HG02870 (cell line): ENCODE measurements at regions not wholly inside any gene's neighbourhood (a gene's known extent, or its start where the extent isn't known, plus 50 kb on each side); places are given as distances from the start of the nearest gene placed in this dataset.
"Not testable (repeated sequence)": the region's sequence is repeated elsewhere in the genome, so short reads cannot be mapped to it uniquely, and the experiment has no call there.

Experiments used
- ATAC-seq: cut with Tn5 transposase; IDR thresholded peaks from one replicate; pipeline ENCODE4 v1.9.1; 2021; ENCODE audit warnings: mild to moderate bottlenecking, moderate library complexity; ENCODE audit not compliant: unreplicated experiment

DNA sequence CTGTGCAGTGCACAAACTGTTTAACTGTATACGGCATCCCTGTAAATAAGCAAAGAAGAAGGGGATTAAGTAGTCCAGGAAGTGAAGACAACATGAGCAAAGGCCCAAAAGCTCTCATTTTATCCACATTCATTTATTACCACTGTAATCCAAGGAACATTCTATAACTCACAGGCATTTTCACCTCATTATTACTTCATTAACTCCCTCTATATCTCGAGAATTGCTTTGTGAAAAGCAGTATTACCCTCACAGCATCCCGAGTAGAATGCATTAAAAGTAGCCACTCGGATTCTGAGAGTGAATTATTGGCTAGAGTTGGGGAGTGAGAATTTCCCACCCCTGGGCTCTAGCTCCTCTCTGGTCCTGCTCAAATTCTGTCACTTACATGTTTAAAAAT is 51.0 kb upstream of the CHCHD3 start:
- ATAC-seq: no peak

DNA sequence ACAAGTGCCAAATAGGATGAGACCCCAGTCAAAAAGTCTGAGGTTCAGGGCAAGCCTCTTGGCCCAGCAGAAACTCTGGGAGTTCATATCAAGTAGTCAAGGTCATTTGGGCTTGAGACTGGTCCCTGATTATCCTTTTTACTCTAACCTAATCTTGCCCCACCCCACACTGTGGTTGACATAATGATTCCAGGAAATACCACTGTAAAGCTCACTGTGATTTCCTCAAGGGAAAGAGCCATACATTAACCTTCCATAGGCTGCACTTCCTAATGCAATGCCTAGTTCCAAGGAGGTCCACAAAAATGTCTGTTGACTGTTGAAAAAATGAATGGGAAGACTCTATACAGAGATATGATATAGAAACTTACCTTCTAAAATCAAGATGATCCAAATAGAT is 52.9 kb upstream of the CHCHD3 start:
- ATAC-seq: no peak

GRCh38 chr7:133135451-133135850 is 53.6 kb upstream of the CHCHD3 start:
- ATAC-seq: no peak

DNA sequence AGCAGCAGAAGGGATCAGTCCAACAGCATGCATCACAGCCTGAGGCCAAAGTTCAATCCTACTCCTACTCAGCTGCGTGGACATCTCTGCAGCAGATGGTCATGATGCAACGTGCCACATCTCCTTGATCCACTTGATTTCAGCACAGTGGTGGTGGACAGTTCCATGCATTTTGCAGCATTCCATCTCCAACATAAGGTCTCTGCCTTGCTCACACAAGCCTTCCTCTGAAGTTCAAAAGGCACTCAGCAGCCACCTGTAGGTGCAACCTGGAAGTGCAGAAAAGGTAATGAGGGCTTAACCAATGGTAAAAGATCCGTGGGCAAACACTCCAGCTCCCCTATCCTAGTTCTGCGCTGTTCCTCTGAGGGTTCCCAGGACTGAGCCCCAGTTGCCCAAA is 57.5 kb upstream of the CHCHD3 start:
- ATAC-seq: no peak

DNA sequence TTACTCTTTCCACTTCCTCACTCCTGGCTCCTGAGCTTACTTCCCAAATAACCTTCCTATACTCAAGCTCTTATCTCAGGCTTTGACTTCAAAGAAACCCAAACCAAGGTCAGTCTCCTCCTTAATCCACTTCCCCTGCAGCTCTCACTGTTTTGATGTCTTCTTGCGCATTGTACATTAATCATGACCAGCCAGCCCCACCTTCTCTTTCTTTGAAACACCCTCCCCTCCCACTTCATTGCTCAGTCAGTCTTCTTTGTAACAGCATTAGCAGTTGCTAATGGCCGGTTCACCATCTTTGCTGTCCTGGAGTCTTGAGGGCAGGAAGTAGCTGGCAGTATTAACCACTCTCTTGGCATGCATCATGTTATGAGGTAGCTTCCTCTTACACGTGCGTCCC is 57.9 kb upstream of the CHCHD3 start:
- ATAC-seq: no peak

DNA sequence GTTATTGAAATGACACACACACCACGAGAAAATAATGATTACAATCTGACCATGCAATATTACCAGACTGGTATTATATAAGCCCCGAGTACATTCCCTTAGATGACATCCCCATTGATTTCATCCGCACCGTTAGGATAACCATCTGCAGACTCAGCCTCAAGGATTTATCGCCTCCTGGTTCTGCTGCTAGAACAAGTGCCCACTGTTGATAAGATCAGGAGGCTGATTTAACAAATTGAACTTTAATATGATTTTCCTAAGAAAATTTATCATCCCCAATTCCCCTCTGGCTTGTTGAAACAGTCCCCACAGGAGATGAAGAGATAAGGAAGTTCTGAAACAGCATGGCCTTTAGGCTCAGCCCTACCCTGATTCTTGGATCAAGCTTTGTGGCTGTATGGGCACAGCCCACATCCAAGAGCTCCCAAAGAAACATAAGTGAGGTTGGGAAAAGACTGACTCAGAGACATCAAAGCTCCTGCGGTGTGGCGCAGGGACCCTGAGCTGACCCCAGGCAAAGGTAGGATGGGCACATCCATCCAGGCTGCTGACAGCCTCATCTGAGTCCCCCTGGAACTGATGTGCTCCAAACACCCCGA is 59.2 kb upstream of the CHCHD3 start:
- ATAC-seq: no peak

DNA sequence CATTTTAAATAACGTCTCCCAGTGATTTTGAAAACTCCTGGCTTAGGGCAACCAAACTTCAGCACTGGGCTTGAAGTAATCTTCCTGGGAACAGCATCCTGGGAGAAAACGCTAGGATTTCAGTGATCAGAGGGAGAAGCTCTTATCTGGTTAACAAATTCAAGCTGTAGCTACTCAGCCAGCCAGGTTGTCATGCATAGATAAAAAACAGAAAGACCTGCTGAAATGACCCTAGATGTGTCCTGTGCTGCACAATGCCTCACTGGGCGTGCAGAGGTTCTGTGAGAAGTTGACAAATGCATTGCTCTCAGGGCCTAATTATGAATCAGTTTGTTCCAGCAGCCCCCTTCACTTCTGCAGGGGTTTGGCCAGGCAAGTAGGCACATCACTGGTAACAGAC is 68.9 kb upstream of the CHCHD3 start:
- ATAC-seq: no peak

GRCh38 chr7:133152875-133153274 is 71.0 kb upstream of the CHCHD3 start:
- ATAC-seq: no peak

DNA sequence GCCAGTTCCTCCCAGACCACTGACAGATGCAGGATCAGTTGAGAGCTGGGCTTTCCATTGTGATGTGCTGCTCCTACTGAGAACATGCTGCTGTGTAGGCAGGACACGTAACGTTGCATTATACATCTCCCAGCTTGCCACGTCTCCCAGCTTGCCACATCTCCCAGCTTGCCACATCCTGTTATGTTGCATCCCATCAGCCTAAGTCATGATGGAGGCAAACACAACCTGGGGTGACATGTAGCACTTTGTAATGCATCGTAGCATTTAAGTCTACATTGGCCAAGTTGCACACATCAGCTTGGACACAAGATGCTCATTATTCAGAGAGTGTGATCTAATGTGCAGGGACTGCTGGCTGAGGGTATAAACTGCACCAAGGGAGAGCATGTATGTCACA is 73.3 kb upstream of the CHCHD3 start:
- no peak for ATAC-seq

DNA sequence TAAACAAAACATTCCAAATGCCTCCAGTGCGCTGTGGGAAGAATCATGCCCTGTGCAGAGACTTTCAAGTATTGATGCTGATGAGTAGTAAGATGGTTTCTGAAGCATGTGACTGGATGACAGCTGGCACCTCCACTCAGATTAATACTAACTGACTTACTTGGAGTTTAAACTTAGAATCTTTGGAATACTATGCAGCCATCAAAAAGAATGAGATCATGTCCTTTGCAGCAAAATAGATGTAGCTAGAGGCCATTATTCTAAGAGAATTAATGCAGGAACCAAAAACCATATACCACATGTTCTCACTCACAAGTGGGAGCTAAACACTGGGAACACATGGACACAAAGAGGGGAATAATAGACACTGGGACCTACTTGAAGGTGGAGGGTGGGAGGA is 73.8 kb upstream of the CHCHD3 start:
- ATAC-seq: no peak

DNA sequence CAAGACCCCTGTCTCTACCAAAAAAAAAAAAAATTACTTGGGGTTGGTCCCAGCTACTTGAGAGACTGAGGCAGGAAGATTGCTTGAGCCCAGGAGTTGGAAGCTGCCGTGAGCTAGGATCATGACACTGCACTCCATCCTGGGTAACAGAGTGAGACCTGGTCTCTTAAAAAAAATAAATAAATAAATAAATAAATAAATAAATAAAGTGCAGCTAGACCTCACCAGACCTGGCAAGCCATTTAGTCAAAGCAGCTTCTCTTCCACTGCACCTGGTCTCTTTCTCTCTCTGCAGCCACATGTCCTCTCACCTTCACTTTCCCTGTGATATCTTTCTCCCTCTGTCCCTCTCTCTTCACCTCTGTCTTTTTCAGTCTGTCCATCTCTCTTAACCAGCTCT is 75.2 kb upstream of the CHCHD3 start:
- no peak for ATAC-seq

DNA sequence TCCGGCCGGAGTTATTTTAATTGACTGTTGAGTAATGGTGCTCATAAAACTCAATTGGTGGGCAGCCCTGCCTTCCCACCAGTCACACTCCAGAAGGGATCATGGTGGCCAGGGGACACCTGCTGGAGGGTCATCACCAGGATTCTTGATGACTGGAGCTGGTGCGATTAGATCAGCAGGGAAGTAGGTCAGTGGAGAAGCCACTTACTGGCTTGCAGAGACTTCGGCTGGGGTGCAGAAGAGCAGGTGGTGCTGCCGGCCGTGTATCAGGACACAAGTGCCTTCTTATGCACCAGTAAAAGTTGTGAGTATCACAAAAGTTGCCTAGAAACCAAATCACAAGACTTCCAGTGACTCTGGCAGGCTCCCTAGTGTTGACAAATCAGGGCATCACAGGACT is 82.6 kb upstream of the CHCHD3 start:
- ATAC-seq: no peak

- peak; percentile 90 for ATAC-seq
Observed at GRCh38 chr7:133165001-133165400, 83.1 kb upstream of the CHCHD3 start.

DNA sequence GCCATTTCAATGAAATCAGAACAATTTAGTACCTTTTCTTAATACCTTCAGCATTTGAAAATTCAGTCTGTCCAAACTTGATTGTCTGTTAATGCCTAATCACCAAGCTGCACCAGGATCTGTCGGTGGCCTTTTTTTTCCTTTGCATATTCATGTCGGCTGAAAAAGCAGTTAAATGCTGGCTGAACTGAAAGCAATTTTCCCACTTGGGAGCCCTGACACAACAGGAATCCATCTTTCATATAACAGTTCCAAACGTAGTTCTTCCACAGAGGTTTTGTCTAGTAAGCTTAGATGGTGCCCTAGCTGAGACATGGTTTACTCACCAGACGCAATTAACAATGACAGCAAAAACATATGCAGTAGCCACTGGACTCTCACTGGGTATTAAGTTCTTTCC is 83.6 kb upstream of the CHCHD3 start:
- ATAC-seq: no peak

DNA sequence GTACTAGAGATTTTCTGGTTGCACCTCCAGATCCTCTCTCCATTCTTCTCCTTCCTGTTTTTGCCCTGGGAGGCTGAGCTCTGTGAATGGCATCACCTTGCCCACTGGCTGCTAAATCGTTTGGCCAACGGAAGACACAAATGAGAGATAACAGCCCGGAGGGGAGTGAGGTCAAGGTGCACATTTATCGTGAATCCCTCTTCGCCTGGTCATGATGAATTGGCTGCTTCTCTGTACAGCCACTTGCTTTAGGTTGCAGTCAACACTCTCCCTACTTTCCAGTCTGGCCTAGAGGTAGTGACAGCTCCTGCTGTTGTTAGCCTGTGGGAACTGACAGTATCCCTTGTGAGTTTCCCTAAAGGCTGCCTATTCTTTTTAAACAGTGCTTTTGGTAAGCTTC is 85.4 kb upstream of the CHCHD3 start:
- no peak for ATAC-seq

DNA sequence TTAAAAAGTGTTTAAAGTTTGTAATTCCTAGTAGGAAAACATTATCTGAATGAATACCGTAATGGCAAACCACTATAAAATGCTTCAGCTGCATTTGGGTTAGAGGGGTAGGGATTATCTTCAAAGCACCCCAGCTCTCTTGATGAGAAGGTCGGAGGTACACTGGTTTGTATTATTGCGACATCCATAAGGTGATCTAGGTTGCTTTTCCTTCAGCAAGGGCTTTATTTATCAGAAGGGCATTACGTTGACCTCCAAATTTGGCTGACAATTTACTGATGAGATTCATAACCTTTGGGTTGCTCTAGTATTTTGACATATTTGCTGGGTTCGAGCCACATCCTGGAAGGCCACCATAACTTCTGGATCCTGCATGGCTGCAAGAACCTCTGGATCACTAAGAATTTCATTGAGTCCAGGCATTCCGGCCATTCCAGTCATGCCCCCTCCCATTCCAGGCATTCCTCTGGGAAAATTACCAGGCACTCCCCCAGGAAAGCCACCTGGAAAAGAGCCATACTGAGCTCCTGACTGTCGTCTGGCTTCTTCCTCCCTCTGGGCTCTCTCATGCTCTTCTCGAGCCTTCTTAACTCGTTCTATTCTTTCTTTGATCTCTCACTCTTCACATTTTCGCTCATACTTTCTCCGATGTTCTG is 83.6 kb upstream of the EXOC4 start:
- not testable (repeated sequence) for ATAC-seq

DNA sequence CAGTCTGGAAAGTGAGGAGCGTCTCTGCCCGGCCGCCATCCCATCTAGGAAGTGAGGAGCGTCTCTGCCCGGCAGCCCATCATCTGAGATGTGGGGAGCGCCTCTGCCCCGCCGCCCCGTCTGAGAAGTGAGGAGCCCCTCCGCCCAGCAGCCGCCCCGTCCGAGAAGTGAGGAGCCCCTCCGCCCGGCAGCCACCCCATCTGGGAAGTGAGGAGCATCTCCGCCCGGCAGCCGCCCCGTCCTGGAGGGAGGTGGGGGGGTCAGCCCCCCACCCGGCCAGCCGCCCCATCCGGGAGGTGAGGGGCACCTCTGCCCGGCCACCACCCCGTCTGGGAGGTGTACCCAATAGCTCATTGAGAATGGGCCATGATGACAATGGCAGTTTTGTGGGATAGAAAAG is 75.4 kb upstream of the EXOC4 start:
- not testable (repeated sequence) for ATAC-seq

- ATAC-seq: no peak
Observed at GRCh38 chr7:133180717-133181116, 72.2 kb upstream of the EXOC4 start.

- ATAC-seq: no peak
Observed at GRCh38 chr7:133183042-133183794, 69.7 kb upstream of the EXOC4 start.

DNA sequence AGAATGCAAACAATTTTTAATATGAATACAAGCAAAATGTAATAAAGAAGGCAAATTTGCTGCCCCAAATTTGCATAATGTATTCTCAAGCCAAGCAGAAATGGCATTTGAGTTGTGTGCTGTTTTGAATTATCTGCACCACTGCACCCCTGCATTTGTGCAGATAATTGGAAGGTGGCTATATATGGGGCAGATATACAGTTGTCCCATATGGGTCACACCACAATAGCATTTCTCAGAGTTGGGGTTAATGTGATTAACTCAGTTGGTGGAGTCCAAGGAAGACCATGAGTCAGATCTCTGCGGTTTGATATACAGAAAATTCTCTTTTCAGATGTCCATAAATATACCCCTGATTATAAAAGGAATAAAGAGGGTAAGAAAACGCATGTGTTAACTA is 68.9 kb upstream of the EXOC4 start:
- ATAC-seq: no peak

- no peak for ATAC-seq
Observed at GRCh38 chr7:133185512-133185911, 67.4 kb upstream of the EXOC4 start.

GRCh38 chr7:133186060-133186459 is 66.8 kb upstream of the EXOC4 start:
- peak; percentile 76 for ATAC-seq
